Gastrocnemius medialis (tissue), 4 donors: ENCODE measurements at regions not wholly inside any gene's neighbourhood (a gene's known extent, or its start where the extent isn't known, plus 50 kb on each side); places are given as distances from the start of the nearest gene placed in this dataset.

ENCODE experiments used
- ATAC-seq, 2 donors: fragments of 150-250 bp; one replicate each; pipeline ENCODE4 v1.9.1; 2016
- DNase-seq, 2 donors: peaks; one replicate each; pipeline ENCODE4 v3.0.0-alpha.2; 2019
- H3K27ac ChIP-seq, 4 donors: fragments of 200-600 bp; sonication (generic); 1 replicate in 1 of 4; 2 replicates in 3 of 4; pipeline ENCODE4 v1.5.1; 2016 to 2018; ENCODE audit warnings: mild to moderate bottlenecking in 2 of 4, moderate library complexity in 1 of 4
- H3K27me3 ChIP-seq, 3 donors: fragments of 200-600 bp; sonication (generic) in 2 of 3; 1 replicate in 1 of 3; 2 replicates in 2 of 3; pipeline versions ENCODE4 v1.5.1 to v1.6.0; 2016 to 2019; ENCODE audit warnings: mild to moderate bottlenecking in 1 of 3, moderate library complexity in 1 of 3
- H3K36me3 ChIP-seq, 2 donors: fragments of 200-600 bp; sonication (generic) in 1 of 2; one replicate each; pipeline ENCODE4 v1.5.1; 2017 to 2018
- H3K4me1 ChIP-seq, 2 donors: fragments of 200-600 bp; sonication (generic) in 1 of 2; one replicate each; pipeline ENCODE4 v1.5.1; 2016 to 2017; ENCODE audit warnings: mild to moderate bottlenecking in 2 of 2
- H3K4me3 ChIP-seq, 4 donors: fragments of 200-600 bp; sonication (generic) in 3 of 4; 1 replicate in 1 of 4; 2 replicates in 3 of 4; pipeline ENCODE4 v1.5.1; 2016 to 2019; ENCODE audit warnings: mild to moderate bottlenecking in 2 of 4
- H3K9me3 ChIP-seq, 3 donors: fragments of 200-600 bp; sonication (generic) in 2 of 3; 1 replicate in 1 of 3; 2 replicates in 2 of 3; pipeline ENCODE4 v1.5.1; 2016 to 2019
- POLR2A ChIP-seq, 2 donors: fragments of 450-650 bp; IDR thresholded peaks; one replicate each; pipeline ENCODE4 v1.6.1; 2017; ENCODE audit warnings: antibody characterized with exemption in 2 of 2, mild to moderate bottlenecking in 2 of 2, moderate library complexity in 2 of 2
- in situ Hi-C, 4 donors: fragments of 200-750 bp; cut with MboI; loops; one replicate each; pipeline versions ENCODE4 v1.15.0 to v1.8.0; 2017; ENCODE audit warnings: low sequenced_read_pairs in 4 of 4
- intact Hi-C: fragments of 100-400 bp; cut with DNase I; formaldehyde crosslinking; loops from one replicate; pipeline ENCODE4 v1.15.1; 2023; ENCODE audit warnings: low total_unique reads
- TF ChIP-seq, protein P1 (sequence below), 5 experiments: fragments of 450-650 bp in 3 of 5; fragments of 200-600 bp in 2 of 5; sonication (generic) in 2 of 5; IDR thresholded peaks in 4 of 5; conservative IDR thresholded peaks in 1 of 5; 1 replicate in 4 of 5; 2 replicates in 1 of 5; pipeline ENCODE4 v1.5.1; 2016 to 2019; ENCODE audit warnings: antibody characterized with exemption in 5 of 5, mild to moderate bottlenecking in 3 of 5, moderate library complexity in 3 of 5

DNA sequence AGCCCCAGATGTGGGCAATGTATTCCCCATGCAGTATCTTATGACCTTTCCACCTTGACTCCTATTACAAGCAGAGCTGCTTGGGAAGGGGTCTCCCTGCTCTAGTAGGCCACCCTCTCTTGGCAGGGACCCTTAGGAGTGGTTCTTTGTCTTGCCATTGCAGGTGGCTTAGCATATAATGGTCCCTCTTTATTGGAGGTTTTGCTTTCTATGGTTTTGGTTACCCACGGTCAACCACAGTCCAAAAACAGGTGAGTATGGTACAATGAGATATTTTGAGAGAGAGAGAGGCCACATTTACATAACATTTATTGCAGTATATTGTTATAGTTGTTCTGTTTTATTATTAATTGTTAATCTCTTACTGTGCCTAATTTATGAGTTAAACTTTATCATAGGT is 472.8 kb upstream of the ASIC2 start:
- no peaks in the 10 kb centered on the region for H3K36me3 ChIP-seq
- no peak for TF ChIP-seq POLR2A (IDR thresholded peaks at IDR 0.05)
- TF ChIP-seq, protein P1, sequence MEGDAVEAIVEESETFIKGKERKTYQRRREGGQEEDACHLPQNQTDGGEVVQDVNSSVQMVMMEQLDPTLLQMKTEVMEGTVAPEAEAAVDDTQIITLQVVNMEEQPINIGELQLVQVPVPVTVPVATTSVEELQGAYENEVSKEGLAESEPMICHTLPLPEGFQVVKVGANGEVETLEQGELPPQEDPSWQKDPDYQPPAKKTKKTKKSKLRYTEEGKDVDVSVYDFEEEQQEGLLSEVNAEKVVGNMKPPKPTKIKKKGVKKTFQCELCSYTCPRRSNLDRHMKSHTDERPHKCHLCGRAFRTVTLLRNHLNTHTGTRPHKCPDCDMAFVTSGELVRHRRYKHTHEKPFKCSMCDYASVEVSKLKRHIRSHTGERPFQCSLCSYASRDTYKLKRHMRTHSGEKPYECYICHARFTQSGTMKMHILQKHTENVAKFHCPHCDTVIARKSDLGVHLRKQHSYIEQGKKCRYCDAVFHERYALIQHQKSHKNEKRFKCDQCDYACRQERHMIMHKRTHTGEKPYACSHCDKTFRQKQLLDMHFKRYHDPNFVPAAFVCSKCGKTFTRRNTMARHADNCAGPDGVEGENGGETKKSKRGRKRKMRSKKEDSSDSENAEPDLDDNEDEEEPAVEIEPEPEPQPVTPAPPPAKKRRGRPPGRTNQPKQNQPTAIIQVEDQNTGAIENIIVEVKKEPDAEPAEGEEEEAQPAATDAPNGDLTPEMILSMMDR (IDR thresholded peaks at IDR 0.05 in 4 of 5, conservative IDR thresholded peaks at IDR 0.05 in 1 of 5): no peak
- no peaks in the 10 kb centered on the region for H3K4me1 ChIP-seq
- no peaks in the 10 kb centered on the region for H3K9me3 ChIP-seq
- H3K27ac ChIP-seq: no peak overlapping the region
- intact Hi-C loops: no loop called here
- H3K27me3 ChIP-seq: no peaks in the 10 kb centered on the region
- no peak overlapping the region for H3K4me3 ChIP-seq
- in situ Hi-C loops: no loop called here
- no peak for ATAC-seq
- DNase-seq: no peak

DNA sequence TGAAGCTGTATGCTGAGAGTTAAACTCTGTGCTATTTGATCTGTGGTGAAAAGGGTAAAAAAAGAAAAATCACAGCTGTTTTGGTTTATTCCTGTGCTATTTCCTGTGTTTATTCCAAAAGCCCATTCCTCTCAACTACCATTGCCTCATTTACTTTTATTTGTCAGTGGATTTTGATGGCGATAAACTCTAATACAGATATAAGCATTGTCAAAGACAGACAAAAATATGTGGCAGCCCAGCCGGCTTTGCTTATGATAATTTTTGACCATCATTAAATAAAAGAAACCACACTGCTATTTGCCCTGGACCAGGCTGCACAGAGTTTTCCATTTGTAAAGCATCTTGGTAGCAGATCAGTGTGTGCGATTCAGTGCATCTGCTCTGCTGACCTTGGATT is 473.6 kb upstream of the ASIC2 start:
- no peak overlapping the region for H3K27ac ChIP-seq
- DNase-seq (no peak), ATAC-seq (no peak)
- TF ChIP-seq, protein P1 (IDR thresholded peaks at IDR 0.05 in 4 of 5, conservative IDR thresholded peaks at IDR 0.05 in 1 of 5): no peak
- TF ChIP-seq POLR2A (IDR thresholded peaks at IDR 0.05): no peak
- H3K27me3 ChIP-seq: no peaks in the 10 kb centered on the region
- in situ Hi-C loops: no loop called here
- H3K36me3 ChIP-seq: no peaks in the 10 kb centered on the region
- H3K9me3 ChIP-seq: no peaks in the 10 kb centered on the region
- H3K4me1 ChIP-seq: no peaks in the 10 kb centered on the region
- no peak overlapping the region for H3K4me3 ChIP-seq
- intact Hi-C loops: no loop called here

DNA sequence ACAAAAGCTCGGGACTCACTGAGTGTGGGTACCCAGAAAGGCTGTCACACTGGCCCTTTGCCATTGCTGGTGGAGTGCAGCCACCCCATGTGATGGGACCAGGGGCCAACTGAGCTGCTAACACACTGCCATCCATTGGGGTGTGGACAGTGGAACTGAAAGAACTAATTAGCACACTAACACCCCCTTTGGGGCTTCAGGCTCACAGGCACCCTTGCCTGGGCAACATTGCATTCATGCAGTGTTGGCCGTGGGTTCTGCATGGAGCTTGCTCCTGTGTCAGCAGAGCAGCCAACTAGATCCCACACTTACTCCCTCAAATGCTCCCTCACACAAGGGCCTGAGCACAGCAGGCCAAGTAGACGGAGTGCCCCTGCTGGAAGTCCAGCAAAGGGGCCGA is 476.0 kb upstream of the ASIC2 start:
- no peak for TF ChIP-seq POLR2A (IDR thresholded peaks at IDR 0.05)
- TF ChIP-seq, protein P1 (IDR thresholded peaks at IDR 0.05 in 4 of 5, conservative IDR thresholded peaks at IDR 0.05 in 1 of 5): no peak
- Histone ChIP-seq H3K27ac (no peak overlapping the region), H3K27me3 (peaks cover 0 to 3% (median 0%) of the 10 kb centered on the region in 3 donors), H3K4me3 (no peak overlapping the region), H3K36me3 (no peaks in the 10 kb centered on the region), H3K4me1 (no peaks in the 10 kb centered on the region), H3K9me3 (no peaks in the 10 kb centered on the region)
- ATAC-seq (no peak), DNase-seq (no peak)
- intact Hi-C loops: no loop called here
- in situ Hi-C loops: no loop called here

DNA sequence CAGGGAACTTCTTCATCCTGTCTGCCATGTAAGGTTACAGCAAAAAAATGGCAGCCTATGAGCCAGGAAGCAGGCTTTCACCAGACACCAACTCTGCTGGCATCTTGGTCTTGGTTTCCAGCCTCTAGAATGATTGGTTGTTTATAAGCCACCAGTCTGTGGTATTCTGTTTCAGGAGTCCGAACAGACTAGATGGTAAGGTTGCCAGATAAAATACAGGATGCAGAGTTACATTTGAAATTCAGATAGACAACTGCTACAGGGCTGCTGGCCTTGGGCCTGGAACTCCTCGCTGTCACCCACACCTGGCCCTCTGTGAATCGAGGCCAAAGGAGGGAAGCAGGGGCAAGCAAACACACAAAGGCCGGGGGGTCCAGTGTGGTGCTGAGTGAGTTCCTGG is 478.8 kb upstream of the CCL2 start:
- no peak for ATAC-seq
- DNase-seq: no peak
- H3K4me3 ChIP-seq: no peak overlapping the region
- intact Hi-C loops: loop anchor here (5.0 to 10.0 kb wide), 2 partner anchors 386 to 588 kb away; partner anchors contain the start of gene CCL1
- in situ Hi-C loops: loop anchor here in 1 of 4 donors (10.0 kb wide), 1 partner anchor 388 kb away; no protein-coding TSS in a partner anchor
- no peak overlapping the region for H3K27ac ChIP-seq
- no peaks in the 10 kb centered on the region for H3K4me1 ChIP-seq
- peaks cover 0 to 3% (median 0%) of the 10 kb centered on the region in 3 donors for H3K27me3 ChIP-seq
- H3K36me3 ChIP-seq: no peaks in the 10 kb centered on the region
- no peak for TF ChIP-seq POLR2A (IDR thresholded peaks at IDR 0.05)
- TF ChIP-seq, protein P1 (IDR thresholded peaks at IDR 0.05 in 4 of 5, conservative IDR thresholded peaks at IDR 0.05 in 1 of 5): no peak
- no peaks in the 10 kb centered on the region for H3K9me3 ChIP-seq

DNA sequence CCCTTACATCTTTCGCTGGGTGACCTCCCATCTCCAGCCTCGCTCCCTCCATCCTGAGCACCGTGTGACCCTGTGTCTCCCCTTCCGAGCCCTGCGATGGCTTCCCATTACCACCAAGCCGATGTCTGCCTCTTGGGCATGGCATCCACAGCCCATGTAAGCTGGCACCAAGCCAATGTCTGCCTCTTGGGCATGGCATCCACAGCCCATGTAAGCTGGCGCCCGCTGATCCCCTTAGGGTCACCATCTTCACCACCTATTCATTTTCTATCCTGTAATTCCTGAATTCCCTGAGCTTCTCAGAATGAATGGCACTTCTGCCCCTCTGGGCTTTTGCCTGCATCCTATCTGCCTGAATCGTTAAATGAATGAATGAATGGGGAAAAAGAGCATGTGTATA is 478.2 kb upstream of the CCL2 start:
- intact Hi-C loops (loop anchor here (5.0 to 10.0 kb wide), 2 partner anchors 385 to 588 kb away; partner anchors contain the start of gene CCL1), in situ Hi-C loops (loop anchor here in 1 of 4 donors (10.0 kb wide), 1 partner anchor 388 kb away; no protein-coding TSS in a partner anchor)
- no peaks in the 10 kb centered on the region for H3K36me3 ChIP-seq
- ATAC-seq (no peak), DNase-seq (no peak)
- H3K4me3 ChIP-seq: no peak overlapping the region
- no peaks in the 10 kb centered on the region for H3K9me3 ChIP-seq
- H3K27ac ChIP-seq: no peak overlapping the region
- peaks cover 0 to 3% (median 0%) of the 10 kb centered on the region in 3 donors for H3K27me3 ChIP-seq
- H3K4me1 ChIP-seq: no peaks in the 10 kb centered on the region
- TF ChIP-seq, protein P1 (IDR thresholded peaks at IDR 0.05 in 4 of 5, conservative IDR thresholded peaks at IDR 0.05 in 1 of 5): no peak
- TF ChIP-seq POLR2A (IDR thresholded peaks at IDR 0.05): no peak
